A549 (cell line): ENCODE measurements at regions not wholly inside any gene's neighbourhood (a gene's known extent, or its start where the extent isn't known, plus 50 kb on each side); places are given as distances from the start of the nearest gene placed in this dataset.

ENCODE experiments used
- CBX8 ChIP-seq: fragments of 200-600 bp; sonication (generic); IDR thresholded peaks from 2 replicates; pipeline ENCODE4 v1.6.1; 2016
- CHD2 ChIP-seq: fragments of 150-350 bp; IDR thresholded peaks from 2 replicates; pipeline ENCODE4 v1.6.1; 2014; ENCODE audit warnings: low read length; ENCODE audit not compliant: partially characterized antibody
- CTCF ChIP-seq: fragments of >200 bp; sonication (Bioruptor Twin); formaldehyde crosslinking; IDR thresholded peaks from 3 replicates; pipeline ENCODE4 v1.5.1; 2016
- HDAC2 ChIP-seq: fragments of 200-600 bp; sonication (generic); IDR thresholded peaks from 2 replicates; pipeline ENCODE4 v1.6.1; 2016
- NR3C1 ChIP-seq: fragments of >200 bp; sonication (Bioruptor Twin); formaldehyde crosslinking; IDR thresholded peaks from 3 replicates; pipeline ENCODE4 v1.6.1; 2017
- PBX3 ChIP-seq: IDR thresholded peaks from 2 replicates; pipeline ENCODE4 v1.6.1; 2012
- RCOR1 ChIP-seq: fragments of 150-350 bp; IDR thresholded peaks from 2 replicates; pipeline ENCODE4 v1.6.1; 2014; ENCODE audit warnings: antibody characterized with exemption, low read length, low read depth

GRCh38 chr11:134566311-134566710, 154.3 kb upstream of the B3GAT1 start:
- TF ChIP-seq NR3C1 (no peak), CHD2 (no peak), CTCF (no peak), RCOR1 (no peak), CBX8 (no peak), HDAC2 (no peak), PBX3 (no peak)
